GM23338 (cell line): ENCODE measurements at regions not wholly inside any gene's neighbourhood (a gene's known extent, or its start where the extent isn't known, plus 50 kb on each side); places are given as distances from the start of the nearest gene placed in this dataset.

Experiments
- ATAC-seq: fragments of 200-7000 bp; cut with Tn5 transposase; 3 replicates; pipeline ENCODE4 v1.9.1; 2020
- DNase-seq: peaks from one replicate; pipeline ENCODE4 v3.0.0-alpha.2; 2015; ENCODE audit warnings: low spot score
- H2AFZ ChIP-seq: fragments of 200-600 bp; sonication (generic); 2 replicates; pipeline ENCODE4 v1.8.0; 2016; ENCODE audit warnings: antibody characterized with exemption, mild to moderate bottlenecking, moderate library complexity
- H3F3A ChIP-seq: fragments of 200-600 bp; sonication (generic); replicated peaks from 2 replicates; pipeline ENCODE4 v1.8.0; 2017; ENCODE audit warnings: antibody characterized with exemption, mixed run types, low read depth
- H3K27ac ChIP-seq: fragments of 200-600 bp; sonication (generic); 2 replicates; pipeline ENCODE4 v1.6.1; 2016; ENCODE audit warnings: low read depth
- H3K27me3 ChIP-seq: fragments of 200-600 bp; sonication (generic); 2 replicates; pipeline ENCODE4 v1.8.0; 2016; ENCODE audit warnings: mild to moderate bottlenecking, mixed run types, moderate library complexity; ENCODE audit not compliant: insufficient read depth
- H3K36me3 ChIP-seq: fragments of 200-600 bp; sonication (generic); 2 replicates; pipeline ENCODE4 v1.8.0; 2016; ENCODE audit warnings: mild to moderate bottlenecking; ENCODE audit not compliant: insufficient read depth
- H3K4me1 ChIP-seq: fragments of 200-600 bp; sonication (generic); 2 replicates; pipeline ENCODE4 v1.8.0; 2016; ENCODE audit warnings: mild to moderate bottlenecking, moderate library complexity; ENCODE audit not compliant: insufficient read depth
- H3K4me2 ChIP-seq: fragments of 200-600 bp; sonication (generic); 2 replicates; pipeline ENCODE4 v1.7.1; 2017; ENCODE audit warnings: mixed run types
- H3K4me3 ChIP-seq: fragments of 200-600 bp; sonication (generic); 2 replicates; pipeline ENCODE4 v1.6.1; 2016; ENCODE audit warnings: mixed run types
- H3K79me2 ChIP-seq: fragments of 200-600 bp; sonication (generic); replicated peaks from 2 replicates; pipeline ENCODE4 v1.8.0; 2017; ENCODE audit warnings: mild to moderate bottlenecking; ENCODE audit not compliant: insufficient read depth
- H3K9me2 ChIP-seq: fragments of 200-600 bp; sonication (generic); 2 replicates; pipeline ENCODE4 v1.8.0; 2017; ENCODE audit not compliant: insufficient read depth
- H4K20me1 ChIP-seq: fragments of 200-600 bp; sonication (generic); replicated peaks from 2 replicates; pipeline ENCODE4 v1.8.0; 2017; ENCODE audit warnings: mild to moderate bottlenecking; ENCODE audit not compliant: insufficient read depth
- H3K27ac Mint-ChIP-seq: 2 replicates; pipeline ENCODE4 v1.8.0; 2020; ENCODE audit warnings: inconsistent platforms, mild to moderate bottlenecking, moderate library complexity, mixed read lengths
- H3K27me3 Mint-ChIP-seq: 3 replicates; pipeline ENCODE4 v1.8.0; 2022; ENCODE audit warnings: low read depth, mild to moderate bottlenecking, moderate library complexity, mixed read lengths, inconsistent platforms; ENCODE audit not compliant: insufficient read depth, poor library complexity
- H3K36me3 Mint-ChIP-seq: 3 replicates; pipeline ENCODE4 v1.8.0; 2021; ENCODE audit warnings: low read depth, mild to moderate bottlenecking, inconsistent platforms, moderate library complexity, mixed read lengths
- H3K4me1 Mint-ChIP-seq: 3 replicates; pipeline ENCODE4 v1.8.0; 2020; ENCODE audit warnings: mild to moderate bottlenecking, inconsistent platforms, mixed read lengths
- H3K4me3 Mint-ChIP-seq: 3 replicates; pipeline ENCODE4 v1.8.0; 2021; ENCODE audit warnings: moderate library complexity, mild to moderate bottlenecking, inconsistent platforms, mixed read lengths
- H3K9me3 Mint-ChIP-seq: 3 replicates; pipeline ENCODE4 v1.8.0; 2020; ENCODE audit warnings: moderate library complexity, mild to moderate bottlenecking, inconsistent platforms, mixed read lengths
- CTCF ChIP-seq, 2 experiments: fragments of 200-600 bp in 1 of 2; sonication (generic) in 1 of 2; conservative IDR thresholded peaks; 2 replicates each; pipeline versions ENCODE4 v1.5.1 to v1.6.1; 2016 to 2017; ENCODE audit warnings: antibody characterized with exemption in 2 of 2, low read depth in 2 of 2, mild to moderate bottlenecking in 2 of 2, moderate library complexity in 1 of 2
- ETS1 ChIP-seq: IDR thresholded peaks from 2 replicates; pipeline ENCODE4 v1.6.1; 2016; ENCODE audit warnings: antibody characterized with exemption
- EZH2 ChIP-seq: fragments of 200-600 bp; sonication (generic); IDR thresholded peaks from one replicate; pipeline ENCODE4 v1.8.0; 2017; ENCODE audit warnings: antibody characterized with exemption, mild to moderate bottlenecking, low read depth; ENCODE audit not compliant: unreplicated experiment
- EZH2phosphoT487 ChIP-seq: fragments of 200-600 bp; sonication (generic); IDR thresholded peaks from one replicate; pipeline ENCODE4 v1.8.1; 2018; ENCODE audit warnings: antibody characterized with exemption; ENCODE audit not compliant: unreplicated experiment
- NANOG ChIP-seq: IDR thresholded peaks from 2 replicates; pipeline ENCODE4 v1.6.1; 2016; ENCODE audit warnings: antibody characterized with exemption, borderline replicate concordance
- POLR2AphosphoS5 ChIP-seq: IDR thresholded peaks from 2 replicates; pipeline ENCODE4 v1.6.1; 2016; ENCODE audit warnings: antibody characterized with exemption, low read depth
- STAT1 ChIP-seq: IDR thresholded peaks from one replicate; pipeline ENCODE4 v1.6.1; 2016; ENCODE audit warnings: antibody characterized with exemption; ENCODE audit not compliant: unreplicated experiment
- ZNF114 ChIP-seq: fragments of 250-450 bp; sonication (Bioruptor Pico); IDR thresholded peaks from 2 replicates; pipeline ENCODE4 v1.5.0; 2020; ENCODE audit warnings: mild to moderate bottlenecking, moderate library complexity
- ZNF331 ChIP-seq: fragments of 250-450 bp; sonication (Bioruptor Pico); IDR thresholded peaks from 2 replicates; pipeline ENCODE4 v1.5.0; 2020; ENCODE audit warnings: low read depth, mild to moderate bottlenecking, moderate library complexity
- ZNF462 ChIP-seq: fragments of 250-450 bp; sonication (Bioruptor Pico); IDR thresholded peaks from 2 replicates; pipeline ENCODE4 v1.5.0; 2020; ENCODE audit warnings: mild to moderate bottlenecking, moderate library complexity

GRCh38 chr3:5448246-5448645 lies 260.7 kb downstream of the EDEM1 start:
- Mint-ChIP-seq H3K4me3 (no peak overlapping the region), H3K36me3 (peaks cover 1% of the 10 kb centered on the region; the same call in 1 of the 3 replicates), H3K9me3 (peaks cover 76% of the 10 kb centered on the region), H3K27me3 (peaks cover 4% of the 10 kb centered on the region), H3K27ac (no peak overlapping the region), H3K4me1 (no peaks in the 10 kb centered on the region)
- H3K79me2 ChIP-seq, result no peaks in the 10 kb centered on the region
- no peaks in the 10 kb centered on the region for H3K27me3 ChIP-seq
- H3K4me2 ChIP-seq, result no peak overlapping the region
- H4K20me1 ChIP-seq, result no peaks in the 10 kb centered on the region
- H2AFZ ChIP-seq, result no peak overlapping the region
- ATAC-seq, result no peak
- H3K27ac ChIP-seq, result no peak overlapping the region
- H3K9me2 ChIP-seq, result no peaks in the 10 kb centered on the region
- H3F3A ChIP-seq, result no peaks in the 10 kb centered on the region
- no peaks in the 10 kb centered on the region for H3K4me1 ChIP-seq
- TF ChIP-seq ETS1 (no peak), NANOG (no peak), EZH2 (no peak)
- H3K36me3 ChIP-seq, result peaks cover 10% of the 10 kb centered on the region; the same call in 1 of the 2 replicates
- no peak overlapping the region for H3K4me3 ChIP-seq
- no peak for DNase-seq

- Mint-ChIP-seq H3K36me3 (peaks cover 4% of the 10 kb centered on the region; the same call in 1 of the 3 replicates), H3K27ac (no peak overlapping the region), H3K27me3 (peaks cover 4% of the 10 kb centered on the region), H3K9me3 (peaks cover 76% of the 10 kb centered on the region), H3K4me1 (no peaks in the 10 kb centered on the region), H3K4me3 (no peak overlapping the region)
- TF ChIP-seq CTCF (conservative IDR thresholded peaks at IDR 0.05; ENCODE audit: low read depth in 2 of 2) (no peak), STAT1 (no peak), NANOG (no peak), ZNF331 (CRISPR knock-in tag) (no peak), EZH2 (no peak), ZNF114 (CRISPR knock-in tag) (no peak), POLR2AphosphoS5 (no peak), ZNF462 (no peak), EZH2phosphoT487 (no peak)
- Histone ChIP-seq H3K4me1 (no peaks in the 10 kb centered on the region), H2AFZ (no peak overlapping the region), H3K9me2 (no peaks in the 10 kb centered on the region), H3F3A (no peaks in the 10 kb centered on the region), H3K4me3 (no peak overlapping the region), H4K20me1 (no peaks in the 10 kb centered on the region), H3K4me2 (no peak overlapping the region), H3K36me3 (peaks cover 10% of the 10 kb centered on the region; the same call in 1 of the 2 replicates), H3K79me2 (no peaks in the 10 kb centered on the region), H3K27ac (no peak overlapping the region), H3K27me3 (no peaks in the 10 kb centered on the region)
- no peak for ATAC-seq
- DNase-seq, result no peak
Measured at GRCh38 chr3:5448816-5449215, 261.3 kb downstream of the EDEM1 start.
